ENCODE measurements at regions not wholly inside any gene's neighbourhood (a gene's known extent, or its start where the extent isn't known, plus 50 kb on each side); places are given as distances from the start of the nearest gene placed in this dataset.

GRCh38 chr6:169989594-169989993 lies 238.2 kb downstream of the ERMARD start:
- Histone ChIP-seq H3K4me2 (no peak overlapping the region), H3K27ac (ENCODE audit: low read depth) (no peak overlapping the region), H3F3A (replicated peaks; ENCODE audit: low read depth) (no peaks in the 10 kb centered on the region), H2AFZ (no peak overlapping the region), H3K4me1 (ENCODE audit: insufficient read depth) (no peaks in the 10 kb centered on the region), H3K36me3 (ENCODE audit: insufficient read depth) (no peaks in the 10 kb centered on the region), H3K79me2 (replicated peaks; ENCODE audit: insufficient read depth) (no peaks in the 10 kb centered on the region), H3K9me2 (ENCODE audit: insufficient read depth) (no peaks in the 10 kb centered on the region), H4K20me1 (replicated peaks; ENCODE audit: insufficient read depth) (no peaks in the 10 kb centered on the region), H3K27me3 (ENCODE audit: insufficient read depth) (no peaks in the 10 kb centered on the region), H3K4me3 (no peak overlapping the region)
- no peak for ATAC-seq
- TF ChIP-seq CREB1 (CRISPR knock-in tag; IDR thresholded peaks at IDR 0.05; ENCODE audit: low read depth) (no peak), NANOG (IDR thresholded peaks at IDR 0.05; ENCODE audit: borderline replicate concordance) (no peak), ZNF114 (CRISPR knock-in tag; IDR thresholded peaks at IDR 0.05) (no peak), EZH2phosphoT487 (IDR thresholded peaks at IDR 0.05; ENCODE audit: unreplicated experiment) (no peak), POLR2AphosphoS5 (IDR thresholded peaks at IDR 0.05; ENCODE audit: low read depth) (no peak), REST (IDR thresholded peaks at IDR 0.05; ENCODE audit: unreplicated experiment) (no peak), JUNB (IDR thresholded peaks at IDR 0.05; ENCODE audit: unreplicated experiment) (no peak), EZH2 (IDR thresholded peaks at IDR 0.05; ENCODE audit: low read depth, unreplicated experiment) (no peak), ETS1 (IDR thresholded peaks at IDR 0.05) (no peak), ZNF331 (CRISPR knock-in tag; IDR thresholded peaks at IDR 0.05; ENCODE audit: low read depth) (no peak), STAT1 (IDR thresholded peaks at IDR 0.05; ENCODE audit: unreplicated experiment) (no peak)
- TF ChIP-seq, protein P1, sequence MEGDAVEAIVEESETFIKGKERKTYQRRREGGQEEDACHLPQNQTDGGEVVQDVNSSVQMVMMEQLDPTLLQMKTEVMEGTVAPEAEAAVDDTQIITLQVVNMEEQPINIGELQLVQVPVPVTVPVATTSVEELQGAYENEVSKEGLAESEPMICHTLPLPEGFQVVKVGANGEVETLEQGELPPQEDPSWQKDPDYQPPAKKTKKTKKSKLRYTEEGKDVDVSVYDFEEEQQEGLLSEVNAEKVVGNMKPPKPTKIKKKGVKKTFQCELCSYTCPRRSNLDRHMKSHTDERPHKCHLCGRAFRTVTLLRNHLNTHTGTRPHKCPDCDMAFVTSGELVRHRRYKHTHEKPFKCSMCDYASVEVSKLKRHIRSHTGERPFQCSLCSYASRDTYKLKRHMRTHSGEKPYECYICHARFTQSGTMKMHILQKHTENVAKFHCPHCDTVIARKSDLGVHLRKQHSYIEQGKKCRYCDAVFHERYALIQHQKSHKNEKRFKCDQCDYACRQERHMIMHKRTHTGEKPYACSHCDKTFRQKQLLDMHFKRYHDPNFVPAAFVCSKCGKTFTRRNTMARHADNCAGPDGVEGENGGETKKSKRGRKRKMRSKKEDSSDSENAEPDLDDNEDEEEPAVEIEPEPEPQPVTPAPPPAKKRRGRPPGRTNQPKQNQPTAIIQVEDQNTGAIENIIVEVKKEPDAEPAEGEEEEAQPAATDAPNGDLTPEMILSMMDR (conservative IDR thresholded peaks at IDR 0.05; ENCODE audit: low read depth in 2 of 2), result no peak
- TF ChIP-seq, protein P2, sequence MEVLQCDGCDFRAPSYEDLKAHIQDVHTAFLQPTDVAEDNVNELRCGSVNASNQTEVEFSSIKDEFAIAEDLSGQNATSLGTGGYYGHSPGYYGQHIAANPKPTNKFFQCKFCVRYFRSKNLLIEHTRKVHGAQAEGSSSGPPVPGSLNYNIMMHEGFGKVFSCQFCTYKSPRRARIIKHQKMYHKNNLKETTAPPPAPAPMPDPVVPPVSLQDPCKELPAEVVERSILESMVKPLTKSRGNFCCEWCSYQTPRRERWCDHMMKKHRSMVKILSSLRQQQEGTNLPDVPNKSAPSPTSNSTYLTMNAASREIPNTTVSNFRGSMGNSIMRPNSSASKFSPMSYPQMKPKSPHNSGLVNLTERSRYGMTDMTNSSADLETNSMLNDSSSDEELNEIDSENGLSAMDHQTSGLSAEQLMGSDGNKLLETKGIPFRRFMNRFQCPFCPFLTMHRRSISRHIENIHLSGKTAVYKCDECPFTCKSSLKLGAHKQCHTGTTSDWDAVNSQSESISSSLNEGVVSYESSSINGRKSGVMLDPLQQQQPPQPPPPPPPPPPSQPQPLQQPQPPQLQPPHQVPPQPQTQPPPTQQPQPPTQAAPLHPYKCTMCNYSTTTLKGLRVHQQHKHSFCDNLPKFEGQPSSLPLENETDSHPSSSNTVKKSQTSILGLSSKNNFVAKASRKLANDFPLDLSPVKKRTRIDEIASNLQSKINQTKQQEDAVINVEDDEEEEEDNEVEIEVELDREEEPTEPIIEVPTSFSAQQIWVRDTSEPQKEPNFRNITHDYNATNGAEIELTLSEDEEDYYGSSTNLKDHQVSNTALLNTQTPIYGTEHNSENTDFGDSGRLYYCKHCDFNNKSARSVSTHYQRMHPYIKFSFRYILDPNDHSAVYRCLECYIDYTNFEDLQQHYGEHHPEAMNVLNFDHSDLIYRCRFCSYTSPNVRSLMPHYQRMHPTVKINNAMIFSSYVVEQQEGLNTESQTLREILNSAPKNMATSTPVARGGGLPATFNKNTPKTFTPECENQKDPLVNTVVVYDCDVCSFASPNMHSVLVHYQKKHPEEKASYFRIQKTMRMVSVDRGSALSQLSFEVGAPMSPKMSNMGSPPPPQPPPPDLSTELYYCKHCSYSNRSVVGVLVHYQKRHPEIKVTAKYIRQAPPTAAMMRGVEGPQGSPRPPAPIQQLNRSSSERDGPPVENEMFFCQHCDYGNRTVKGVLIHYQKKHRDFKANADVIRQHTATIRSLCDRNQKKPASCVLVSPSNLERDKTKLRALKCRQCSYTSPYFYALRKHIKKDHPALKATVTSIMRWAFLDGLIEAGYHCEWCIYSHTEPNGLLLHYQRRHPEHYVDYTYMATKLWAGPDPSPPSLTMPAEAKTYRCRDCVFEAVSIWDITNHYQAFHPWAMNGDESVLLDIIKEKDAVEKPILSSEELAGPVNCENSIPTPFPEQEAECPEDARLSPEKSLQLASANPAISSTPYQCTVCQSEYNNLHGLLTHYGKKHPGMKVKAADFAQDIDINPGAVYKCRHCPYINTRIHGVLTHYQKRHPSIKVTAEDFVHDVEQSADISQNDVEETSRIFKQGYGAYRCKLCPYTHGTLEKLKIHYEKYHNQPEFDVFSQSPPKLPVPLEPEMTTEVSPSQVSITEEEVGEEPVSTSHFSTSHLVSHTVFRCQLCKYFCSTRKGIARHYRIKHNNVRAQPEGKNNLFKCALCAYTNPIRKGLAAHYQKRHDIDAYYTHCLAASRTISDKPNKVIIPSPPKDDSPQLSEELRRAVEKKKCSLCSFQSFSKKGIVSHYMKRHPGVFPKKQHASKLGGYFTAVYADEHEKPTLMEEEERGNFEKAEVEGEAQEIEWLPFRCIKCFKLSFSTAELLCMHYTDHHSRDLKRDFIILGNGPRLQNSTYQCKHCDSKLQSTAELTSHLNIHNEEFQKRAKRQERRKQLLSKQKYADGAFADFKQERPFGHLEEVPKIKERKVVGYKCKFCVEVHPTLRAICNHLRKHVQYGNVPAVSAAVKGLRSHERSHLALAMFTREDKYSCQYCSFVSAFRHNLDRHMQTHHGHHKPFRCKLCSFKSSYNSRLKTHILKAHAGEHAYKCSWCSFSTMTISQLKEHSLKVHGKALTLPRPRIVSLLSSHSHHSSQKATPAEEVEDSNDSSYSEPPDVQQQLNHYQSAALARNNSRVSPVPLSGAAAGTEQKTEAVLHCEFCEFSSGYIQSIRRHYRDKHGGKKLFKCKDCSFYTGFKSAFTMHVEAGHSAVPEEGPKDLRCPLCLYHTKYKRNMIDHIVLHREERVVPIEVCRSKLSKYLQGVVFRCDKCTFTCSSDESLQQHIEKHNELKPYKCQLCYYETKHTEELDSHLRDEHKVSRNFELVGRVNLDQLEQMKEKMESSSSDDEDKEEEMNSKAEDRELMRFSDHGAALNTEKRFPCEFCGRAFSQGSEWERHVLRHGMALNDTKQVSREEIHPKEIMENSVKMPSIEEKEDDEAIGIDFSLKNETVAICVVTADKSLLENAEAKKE (CRISPR knock-in tag; IDR thresholded peaks at IDR 0.05), result no peak
- Mint-ChIP-seq H3K9me3 (no peaks in the 10 kb centered on the region), H3K4me1 (no peaks in the 10 kb centered on the region), H3K27ac (no peak overlapping the region), H3K27me3 (ENCODE audit: insufficient read depth, low read depth, poor library complexity) (peaks cover 8% of the 10 kb centered on the region), H3K36me3 (ENCODE audit: low read depth) (no peaks in the 10 kb centered on the region), H3K4me3 (no peak overlapping the region)
- no peak for DNase-seq (ENCODE audit: low spot score)

Data from GM23338 (cell line).